PFSK-1 (cell line): ENCODE measurements at regions not wholly inside any gene's neighbourhood (a gene's known extent, or its start where the extent isn't known, plus 50 kb on each side); places are given as distances from the start of the nearest gene placed in this dataset.

Experiments
- FOXP2 ChIP-seq: optimal IDR thresholded peaks from 2 replicates; pipeline ENCODE3; 2011; ENCODE audit warnings: borderline replicate concordance, control low read depth, inconsistent platforms; ENCODE audit not compliant: insufficient read depth; ENCODE audit errors: extremely low read length, extremely low read depth
- POLR2AphosphoS5 ChIP-seq: IDR thresholded peaks from 2 replicates; pipeline ENCODE4 v1.6.1; 2012; ENCODE audit warnings: low read depth, mild to moderate bottlenecking, control low read depth, low read length, moderate library complexity
- SIN3A ChIP-seq: IDR thresholded peaks from 2 replicates; pipeline ENCODE4 v1.6.1; 2012; ENCODE audit warnings: mild to moderate bottlenecking, low read length, moderate library complexity, borderline replicate concordance; ENCODE audit not compliant: insufficient read depth
- TAF1 ChIP-seq: IDR thresholded peaks from 2 replicates; pipeline ENCODE4 v1.6.1; 2012; ENCODE audit warnings: low read length, control low read depth, borderline replicate concordance; ENCODE audit not compliant: insufficient read depth
- TF ChIP-seq, protein P1 (sequence below), 2 experiments: IDR thresholded peaks; 2 replicates each; pipeline versions ENCODE4 v1.6.1 to v1.8.0; 2011 to 2012; ENCODE audit warnings: low read depth in 2 of 2, low read length in 2 of 2, control low read depth in 1 of 2, inconsistent platforms in 1 of 2, mild to moderate bottlenecking in 1 of 2, moderate library complexity in 1 of 2; ENCODE audit not compliant: insufficient read depth in 1 of 2

DNA sequence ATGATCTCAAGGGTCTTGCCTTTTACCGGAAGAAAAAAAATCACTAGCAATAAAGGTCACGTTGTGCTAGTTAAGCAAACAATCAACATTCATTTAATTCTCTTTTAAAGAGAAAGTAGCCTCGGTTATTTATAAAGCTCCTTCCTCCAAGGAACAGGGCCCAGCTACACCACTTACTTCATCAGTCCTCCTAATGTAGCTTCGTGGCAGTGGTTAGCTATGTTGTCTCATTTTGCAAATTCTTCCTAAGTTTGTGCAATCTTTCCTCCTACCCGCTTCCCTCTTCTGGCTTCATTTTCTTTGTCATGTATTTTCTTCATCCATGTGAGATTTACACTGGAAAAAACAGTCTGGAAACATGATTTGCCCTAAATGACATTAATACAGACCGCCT is 554.2 kb downstream of the NUF2 start:
- TF ChIP-seq POLR2AphosphoS5 (no peak), SIN3A (no peak), TAF1 (no peak), FOXP2 (no peak)
- TF ChIP-seq, protein P1, sequence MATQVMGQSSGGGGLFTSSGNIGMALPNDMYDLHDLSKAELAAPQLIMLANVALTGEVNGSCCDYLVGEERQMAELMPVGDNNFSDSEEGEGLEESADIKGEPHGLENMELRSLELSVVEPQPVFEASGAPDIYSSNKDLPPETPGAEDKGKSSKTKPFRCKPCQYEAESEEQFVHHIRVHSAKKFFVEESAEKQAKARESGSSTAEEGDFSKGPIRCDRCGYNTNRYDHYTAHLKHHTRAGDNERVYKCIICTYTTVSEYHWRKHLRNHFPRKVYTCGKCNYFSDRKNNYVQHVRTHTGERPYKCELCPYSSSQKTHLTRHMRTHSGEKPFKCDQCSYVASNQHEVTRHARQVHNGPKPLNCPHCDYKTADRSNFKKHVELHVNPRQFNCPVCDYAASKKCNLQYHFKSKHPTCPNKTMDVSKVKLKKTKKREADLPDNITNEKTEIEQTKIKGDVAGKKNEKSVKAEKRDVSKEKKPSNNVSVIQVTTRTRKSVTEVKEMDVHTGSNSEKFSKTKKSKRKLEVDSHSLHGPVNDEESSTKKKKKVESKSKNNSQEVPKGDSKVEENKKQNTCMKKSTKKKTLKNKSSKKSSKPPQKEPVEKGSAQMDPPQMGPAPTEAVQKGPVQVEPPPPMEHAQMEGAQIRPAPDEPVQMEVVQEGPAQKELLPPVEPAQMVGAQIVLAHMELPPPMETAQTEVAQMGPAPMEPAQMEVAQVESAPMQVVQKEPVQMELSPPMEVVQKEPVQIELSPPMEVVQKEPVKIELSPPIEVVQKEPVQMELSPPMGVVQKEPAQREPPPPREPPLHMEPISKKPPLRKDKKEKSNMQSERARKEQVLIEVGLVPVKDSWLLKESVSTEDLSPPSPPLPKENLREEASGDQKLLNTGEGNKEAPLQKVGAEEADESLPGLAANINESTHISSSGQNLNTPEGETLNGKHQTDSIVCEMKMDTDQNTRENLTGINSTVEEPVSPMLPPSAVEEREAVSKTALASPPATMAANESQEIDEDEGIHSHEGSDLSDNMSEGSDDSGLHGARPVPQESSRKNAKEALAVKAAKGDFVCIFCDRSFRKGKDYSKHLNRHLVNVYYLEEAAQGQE (IDR thresholded peaks at IDR 0.05; ENCODE audit: insufficient read depth in 1 of 2, low read depth in 2 of 2, low read length in 2 of 2) = no peak
